ENCODE measurements at regions not wholly inside any gene's neighbourhood (a gene's known extent, or its start where the extent isn't known, plus 50 kb on each side); places are given as distances from the start of the nearest gene placed in this dataset.

- intact Hi-C loops (cut with DNase I) = no loop called here
- DNase-seq (no peak), ATAC-seq (no peak)
- WGBS (ENCODE audit: insufficient coverage, low coverage, low lambda C conversion rate, missing lambda C conversion rate) = 52% methylated on average over 3 of the region's 3 CpGs
- no peaks in the 10 kb centered on the region for H3K36me3 ChIP-seq
- no peak for TF ChIP-seq POLR2A (IDR thresholded peaks at IDR 0.05)
- TF ChIP-seq, protein P1, sequence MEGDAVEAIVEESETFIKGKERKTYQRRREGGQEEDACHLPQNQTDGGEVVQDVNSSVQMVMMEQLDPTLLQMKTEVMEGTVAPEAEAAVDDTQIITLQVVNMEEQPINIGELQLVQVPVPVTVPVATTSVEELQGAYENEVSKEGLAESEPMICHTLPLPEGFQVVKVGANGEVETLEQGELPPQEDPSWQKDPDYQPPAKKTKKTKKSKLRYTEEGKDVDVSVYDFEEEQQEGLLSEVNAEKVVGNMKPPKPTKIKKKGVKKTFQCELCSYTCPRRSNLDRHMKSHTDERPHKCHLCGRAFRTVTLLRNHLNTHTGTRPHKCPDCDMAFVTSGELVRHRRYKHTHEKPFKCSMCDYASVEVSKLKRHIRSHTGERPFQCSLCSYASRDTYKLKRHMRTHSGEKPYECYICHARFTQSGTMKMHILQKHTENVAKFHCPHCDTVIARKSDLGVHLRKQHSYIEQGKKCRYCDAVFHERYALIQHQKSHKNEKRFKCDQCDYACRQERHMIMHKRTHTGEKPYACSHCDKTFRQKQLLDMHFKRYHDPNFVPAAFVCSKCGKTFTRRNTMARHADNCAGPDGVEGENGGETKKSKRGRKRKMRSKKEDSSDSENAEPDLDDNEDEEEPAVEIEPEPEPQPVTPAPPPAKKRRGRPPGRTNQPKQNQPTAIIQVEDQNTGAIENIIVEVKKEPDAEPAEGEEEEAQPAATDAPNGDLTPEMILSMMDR (IDR thresholded peaks at IDR 0.05) = no peak
- no peak overlapping the region for H3K4me3 ChIP-seq
- H3K4me1 ChIP-seq = no peaks in the 10 kb centered on the region
- no peak overlapping the region for H3K27ac ChIP-seq
- H3K27me3 ChIP-seq = no peaks in the 10 kb centered on the region
- no peaks in the 10 kb centered on the region for H3K9me3 ChIP-seq
Observed at GRCh38 chr5:103849934-103850333, 287.3 kb upstream of the NUDT12 start.

- H3K36me3 ChIP-seq = no peaks in the 10 kb centered on the region
- H3K4me3 ChIP-seq = no peak overlapping the region
- intact Hi-C loops (cut with DNase I) = no loop called here
- H3K27ac ChIP-seq = no peak overlapping the region
- TF ChIP-seq, protein P1 (IDR thresholded peaks at IDR 0.05) = no peak
- TF ChIP-seq POLR2A (IDR thresholded peaks at IDR 0.05) = no peak
- no peaks in the 10 kb centered on the region for H3K9me3 ChIP-seq
- ATAC-seq (no peak), DNase-seq (no peak)
- no peaks in the 10 kb centered on the region for H3K4me1 ChIP-seq
- H3K27me3 ChIP-seq = no peaks in the 10 kb centered on the region
- WGBS (ENCODE audit: insufficient coverage, low coverage, low lambda C conversion rate, missing lambda C conversion rate) = 39% methylated on average over 3 of the region's 3 CpGs
Observed at GRCh38 chr5:103847060-103847459, 284.5 kb upstream of the NUDT12 start.

GRCh38 chr5:103842936-103843335 is 280.3 kb upstream of the NUDT12 start:
- no peak for ATAC-seq
- Histone ChIP-seq H3K4me3 (no peak overlapping the region), H3K9me3 (no peaks in the 10 kb centered on the region), H3K4me1 (no peaks in the 10 kb centered on the region), H3K36me3 (no peaks in the 10 kb centered on the region), H3K27ac (no peak overlapping the region), H3K27me3 (no peaks in the 10 kb centered on the region)
- DNase-seq = no peak
- intact Hi-C loops (cut with DNase I) = no loop called here
- no peak for TF ChIP-seq POLR2A (IDR thresholded peaks at IDR 0.05)

GRCh38 chr5:103840600-103840999 is 278.0 kb upstream of the NUDT12 start:
- 29% methylated on average over 1 of the region's 1 CpG for WGBS (ENCODE audit: insufficient coverage, low coverage, low lambda C conversion rate, missing lambda C conversion rate)
- no peak for ATAC-seq

DNA sequence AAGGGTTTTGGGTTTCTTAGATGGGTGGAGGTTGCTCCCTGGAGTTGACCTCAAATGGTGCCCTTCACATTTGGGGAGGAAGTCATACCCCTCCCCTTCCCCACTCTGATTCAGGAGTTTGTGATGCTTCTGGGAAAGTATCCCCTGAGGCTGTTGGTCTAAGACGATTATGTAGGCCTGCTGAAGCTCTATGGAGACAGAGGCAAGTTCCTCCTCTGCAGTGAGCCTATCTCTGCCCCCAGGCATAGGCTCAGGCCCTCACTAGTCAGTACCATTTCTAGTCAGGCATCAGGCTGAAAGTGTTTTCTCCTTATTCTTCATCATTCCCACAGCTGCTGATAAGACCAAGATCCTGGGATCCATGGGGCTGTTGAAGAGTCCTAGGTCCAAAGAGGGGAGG is 271.6 kb upstream of the NUDT12 start:
- H3K9me3 ChIP-seq = no peaks in the 10 kb centered on the region
- no peak overlapping the region for H3K27ac ChIP-seq
- DNase-seq (no peak), ATAC-seq (no peak)
- TF ChIP-seq POLR2A (IDR thresholded peaks at IDR 0.05) = no peak
- TF ChIP-seq, protein P1 (IDR thresholded peaks at IDR 0.05) = no peak
- no peaks in the 10 kb centered on the region for H3K27me3 ChIP-seq
- no peak overlapping the region for H3K4me3 ChIP-seq
- intact Hi-C loops (cut with DNase I) = no loop called here
- no CpG with 5 or more reads among the region's 1 CpG for WGBS (ENCODE audit: insufficient coverage, low coverage, low lambda C conversion rate, missing lambda C conversion rate)
- H3K4me1 ChIP-seq = no peaks in the 10 kb centered on the region
- H3K36me3 ChIP-seq = no peaks in the 10 kb centered on the region

More at GRCh38 chr5:103840600-103840999, 278.0 kb upstream of the NUDT12 start:
- no peaks in the 10 kb centered on the region for H3K27me3 ChIP-seq
- DNase-seq = no peak
- no peaks in the 10 kb centered on the region for H3K4me1 ChIP-seq
- TF ChIP-seq, protein P1 (IDR thresholded peaks at IDR 0.05) = no peak
- no peak for TF ChIP-seq POLR2A (IDR thresholded peaks at IDR 0.05)
- H3K4me3 ChIP-seq = no peak overlapping the region
- no peaks in the 10 kb centered on the region for H3K36me3 ChIP-seq
- intact Hi-C loops (cut with DNase I) = no loop called here
- H3K27ac ChIP-seq = no peak overlapping the region
- no peaks in the 10 kb centered on the region for H3K9me3 ChIP-seq

All from right lobe of liver (tissue), 6 donors.